CD14-positive monocyte (primary cell): ENCODE measurements at regions not wholly inside any gene's neighbourhood (a gene's known extent, or its start where the extent isn't known, plus 50 kb on each side); places are given as distances from the start of the nearest gene placed in this dataset.

Experiments used
- DNase-seq, 3 donors: peaks; one replicate each; pipeline ENCODE4 v3.0.0-alpha.2; 2011 to 2022
- H2AFZ ChIP-seq: 2 replicates; pipeline ENCODE4 v1.6.0; 2012; ENCODE audit warnings: mild to moderate bottlenecking, low read depth, low read length, inconsistent platforms; ENCODE audit not compliant: insufficient read depth, poor library complexity, severe bottlenecking
- H3K27ac ChIP-seq, 2 donors: 1 replicate in 1 of 2; 2 replicates in 1 of 2; pipeline ENCODE4 v1.5.1; 2012 to 2013; ENCODE audit warnings: low read length in 2 of 2, control low read depth in 1 of 2, inconsistent platforms in 1 of 2, low read depth in 1 of 2, mild to moderate bottlenecking in 1 of 2
- H3K27me3 ChIP-seq, 2 donors: one replicate each; pipeline versions ENCODE4 v1.6.0 to v1.6.1; 2011 to 2013; ENCODE audit warnings: low read length in 2 of 2; ENCODE audit not compliant: control insufficient read depth in 2 of 2, insufficient read depth in 2 of 2
- H3K36me3 ChIP-seq, 2 donors: replicated peaks in 1 of 2; 1 replicate in 1 of 2; 2 replicates in 1 of 2; pipeline versions ENCODE4 v1.5.1 to v1.6.1; 2012 to 2013; ENCODE audit warnings: low read length in 2 of 2, control low read depth in 1 of 2, inconsistent platforms in 1 of 2, mild to moderate bottlenecking in 1 of 2; ENCODE audit not compliant: insufficient read depth in 2 of 2, control insufficient read depth in 1 of 2
- H3K4me1 ChIP-seq, 2 donors: 1 replicate in 1 of 2; 2 replicates in 1 of 2; pipeline versions ENCODE4 v1.5.1 to v1.6.1; 2012 to 2013; ENCODE audit warnings: low read length in 2 of 2, control low read depth in 1 of 2, inconsistent platforms in 1 of 2, mild to moderate bottlenecking in 1 of 2, moderate library complexity in 1 of 2; ENCODE audit not compliant: insufficient read depth in 2 of 2, control insufficient read depth in 1 of 2
- H3K4me2 ChIP-seq: replicated peaks from 2 replicates; pipeline ENCODE3; 2012; ENCODE audit warnings: low read length, moderate library complexity, mild to moderate bottlenecking; ENCODE audit not compliant: poor library complexity, severe bottlenecking; ENCODE audit errors: extremely low read depth
- H3K4me3 ChIP-seq, 3 experiments: fragments of 200-600 bp in 1 of 3; sonication (generic) in 1 of 3; replicated peaks in 1 of 3; 1 replicate in 2 of 3; 2 replicates in 1 of 3; pipeline ENCODE4 v1.5.1; 2011 to 2013; ENCODE audit warnings: low read length in 3 of 3, mild to moderate bottlenecking in 3 of 3, control low read depth in 2 of 3, low read depth in 2 of 3, inconsistent platforms in 1 of 3, moderate library complexity in 1 of 3
- H3K79me2 ChIP-seq: 2 replicates; pipeline ENCODE4 v1.6.0; 2012; ENCODE audit warnings: mild to moderate bottlenecking, control low read depth, inconsistent platforms, low read length, moderate library complexity; ENCODE audit not compliant: insufficient read depth
- H3K9ac ChIP-seq: 2 replicates; pipeline ENCODE4 v1.6.0; 2017; ENCODE audit warnings: low read length, mild to moderate bottlenecking; ENCODE audit not compliant: insufficient read depth, poor library complexity, severe bottlenecking
- H3K9me3 ChIP-seq, 2 donors: replicated peaks in 1 of 2; 1 replicate in 1 of 2; 2 replicates in 1 of 2; pipeline versions ENCODE4 v1.5.1 to v1.6.1; 2012 to 2013; ENCODE audit warnings: low read length in 2 of 2, control low read depth in 1 of 2; ENCODE audit not compliant: control insufficient read depth in 1 of 2, insufficient read depth in 1 of 2
- H4K20me1 ChIP-seq: 2 replicates; pipeline ENCODE4 v1.6.0; 2012; ENCODE audit warnings: mild to moderate bottlenecking, low read length, control low read depth, moderate library complexity; ENCODE audit not compliant: insufficient read depth
- H3K27ac Mint-ChIP-seq, 7 donors: one replicate each; pipeline ENCODE4 v1.8.0; 2020; ENCODE audit warnings: mild to moderate bottlenecking in 7 of 7, mixed read lengths in 7 of 7, moderate library complexity in 6 of 7, inconsistent platforms in 2 of 7
- H3K27me3 Mint-ChIP-seq, 3 donors: one replicate each; pipeline ENCODE4 v1.8.0; 2021 to 2022; ENCODE audit warnings: low read depth in 3 of 3, mild to moderate bottlenecking in 3 of 3, mixed read lengths in 3 of 3, moderate library complexity in 3 of 3, inconsistent platforms in 1 of 3
- H3K36me3 Mint-ChIP-seq, 2 donors: one replicate each; pipeline ENCODE4 v1.8.0; 2020; ENCODE audit warnings: mixed read lengths in 2 of 2, inconsistent platforms in 1 of 2, mild to moderate bottlenecking in 1 of 2
- H3K4me1 Mint-ChIP-seq: one replicate; pipeline ENCODE4 v1.8.0; 2020; ENCODE audit warnings: mild to moderate bottlenecking, mixed read lengths
- H3K4me3 Mint-ChIP-seq, 2 donors: one replicate each; pipeline ENCODE4 v1.8.0; 2020; ENCODE audit warnings: mild to moderate bottlenecking in 2 of 2, mixed read lengths in 2 of 2, moderate library complexity in 1 of 2
- H3K9me3 Mint-ChIP-seq, 7 donors: one replicate each; pipeline ENCODE4 v1.8.0; 2020 to 2022; ENCODE audit warnings: mixed read lengths in 7 of 7, mild to moderate bottlenecking in 6 of 7, moderate library complexity in 6 of 7, inconsistent platforms in 2 of 7
- WGBS: methylation state at CpG from one replicate; pipeline ENCODE4 v1.1.5; 2013; ENCODE audit warnings: missing lambda C conversion rate; ENCODE audit not compliant: insufficient coverage; 5-methylcytosine and 5-hydroxymethylcytosine counted together
- intact Hi-C, 2 donors: fragments of 100-400 bp; cut with micrococcal nuclease; formaldehyde crosslinking; loops; one replicate each; pipeline versions ENCODE4 v1.15.0 to v1.15.1; 2023
- TF ChIP-seq, protein P1 (sequence below): fragments of 200-600 bp; IDR thresholded peaks from one replicate; pipeline ENCODE4 v1.8.0; 2022; ENCODE audit warnings: antibody characterized with exemption, mild to moderate bottlenecking

DNA sequence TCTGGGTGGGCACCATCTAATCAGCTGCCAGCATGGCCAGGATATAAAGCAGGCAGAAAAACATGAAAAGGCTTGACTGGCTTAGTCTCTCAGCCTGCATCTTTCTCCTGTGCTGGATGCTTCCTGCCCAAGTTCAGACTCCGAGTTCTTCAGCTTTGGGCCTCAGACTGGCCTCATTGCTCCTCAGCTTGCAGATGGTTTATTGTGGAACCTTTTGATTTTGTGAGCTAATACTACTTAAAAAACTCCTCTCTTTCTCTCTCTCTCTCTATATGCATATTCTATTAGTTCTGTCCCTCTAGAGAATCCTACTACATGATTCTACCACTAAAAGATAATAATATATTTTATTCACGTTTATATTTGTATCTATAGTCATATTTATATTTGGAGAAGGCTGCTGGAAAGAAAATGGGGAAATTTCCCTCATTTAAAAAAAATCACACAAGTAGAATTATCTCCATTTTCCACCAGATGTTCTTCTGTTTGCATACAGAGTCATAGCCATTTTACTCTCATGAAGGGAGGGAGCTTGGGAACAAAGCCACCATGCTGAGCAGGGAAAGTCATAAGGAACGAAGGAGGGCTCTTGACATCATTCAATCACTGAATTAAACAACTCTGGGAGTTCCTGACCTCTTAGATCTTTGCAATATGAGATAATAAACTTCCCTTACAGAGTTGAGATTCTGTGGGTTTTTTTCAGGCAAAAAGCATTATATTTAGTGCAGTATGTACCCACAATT, 1137.4 kb upstream of the CDH18 start:
- intact Hi-C loops = no loop called here
- no peak overlapping the region for H3K27ac Mint-ChIP-seq
- no peak overlapping the region for H3K4me2 ChIP-seq

DNA sequence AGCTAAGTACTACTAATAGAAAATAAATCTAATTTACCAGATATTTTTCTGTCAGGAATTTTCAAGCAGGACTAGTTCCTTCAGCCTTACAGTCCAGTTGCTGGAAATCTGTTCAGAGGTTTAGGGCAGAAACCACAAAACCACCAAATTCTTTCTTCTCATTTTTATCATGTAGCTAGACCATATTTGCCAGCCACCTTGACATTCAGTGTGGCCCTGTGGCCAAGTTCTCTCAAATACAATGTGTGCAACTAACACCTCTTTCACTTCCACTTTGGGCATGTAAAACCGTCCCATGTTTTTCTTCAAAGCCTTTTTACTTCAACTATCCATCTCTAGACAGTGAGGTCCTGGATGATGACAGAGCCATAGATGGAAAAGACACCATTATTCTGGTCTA, 1133.2 kb upstream of the CDH18 start:
- H3K36me3 Mint-ChIP-seq = no peaks in the 10 kb centered on the region
- Histone ChIP-seq H3K27ac (no peak overlapping the region), H2AFZ (no peak overlapping the region), H3K79me2 (no peaks in the 10 kb centered on the region), H3K9ac (no peak overlapping the region), H3K9me3 (peaks cover under 1 to 7% of the 10 kb centered on the region in 2 donors), H3K36me3 (no peaks in the 10 kb centered on the region), H3K27me3 (no peaks in the 10 kb centered on the region), H3K4me1 (no peaks in the 10 kb centered on the region), H3K4me3 (no peak overlapping the region), H3K4me2 (no peak overlapping the region), H4K20me1 (no peaks in the 10 kb centered on the region)
- intact Hi-C loops = no loop called here
- H3K4me3 Mint-ChIP-seq = no peak overlapping the region
- DNase-seq = no peak
- TF ChIP-seq, protein P1, sequence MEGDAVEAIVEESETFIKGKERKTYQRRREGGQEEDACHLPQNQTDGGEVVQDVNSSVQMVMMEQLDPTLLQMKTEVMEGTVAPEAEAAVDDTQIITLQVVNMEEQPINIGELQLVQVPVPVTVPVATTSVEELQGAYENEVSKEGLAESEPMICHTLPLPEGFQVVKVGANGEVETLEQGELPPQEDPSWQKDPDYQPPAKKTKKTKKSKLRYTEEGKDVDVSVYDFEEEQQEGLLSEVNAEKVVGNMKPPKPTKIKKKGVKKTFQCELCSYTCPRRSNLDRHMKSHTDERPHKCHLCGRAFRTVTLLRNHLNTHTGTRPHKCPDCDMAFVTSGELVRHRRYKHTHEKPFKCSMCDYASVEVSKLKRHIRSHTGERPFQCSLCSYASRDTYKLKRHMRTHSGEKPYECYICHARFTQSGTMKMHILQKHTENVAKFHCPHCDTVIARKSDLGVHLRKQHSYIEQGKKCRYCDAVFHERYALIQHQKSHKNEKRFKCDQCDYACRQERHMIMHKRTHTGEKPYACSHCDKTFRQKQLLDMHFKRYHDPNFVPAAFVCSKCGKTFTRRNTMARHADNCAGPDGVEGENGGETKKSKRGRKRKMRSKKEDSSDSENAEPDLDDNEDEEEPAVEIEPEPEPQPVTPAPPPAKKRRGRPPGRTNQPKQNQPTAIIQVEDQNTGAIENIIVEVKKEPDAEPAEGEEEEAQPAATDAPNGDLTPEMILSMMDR = no peak
- WGBS = no CpG with 5 or more reads among the region's 1 CpG
- no peaks in the 10 kb centered on the region for H3K27me3 Mint-ChIP-seq
- H3K9me3 Mint-ChIP-seq = peaks cover 0 to 7% (median 3%) of the 10 kb centered on the region in 7 donors
- H3K4me1 Mint-ChIP-seq = no peaks in the 10 kb centered on the region
- no peak overlapping the region for H3K27ac Mint-ChIP-seq

More for the DNA sequence above, 1137.4 kb upstream of the CDH18 start:
- Mint-ChIP-seq H3K36me3 (no peaks in the 10 kb centered on the region), H3K9me3 (peaks cover 0 to 5% (median 0%) of the 10 kb centered on the region in 7 donors), H3K4me1 (no peaks in the 10 kb centered on the region), H3K4me3 (no peak overlapping the region), H3K27me3 (no peaks in the 10 kb centered on the region)
- no peak for DNase-seq
- Histone ChIP-seq H3K4me3 (no peak overlapping the region), H4K20me1 (no peaks in the 10 kb centered on the region), H3K9me3 (peaks cover 0 to 3% of the 10 kb centered on the region in 2 donors), H3K4me1 (no peaks in the 10 kb centered on the region), H3K36me3 (no peaks in the 10 kb centered on the region), H3K27ac (no peak overlapping the region), H3K79me2 (no peaks in the 10 kb centered on the region), H3K9ac (no peak overlapping the region), H2AFZ (no peak overlapping the region), H3K27me3 (no peaks in the 10 kb centered on the region)
- 80% methylated on average over 1 of the region's 3 CpGs for WGBS
- TF ChIP-seq, protein P1 = no peak
